Thyroid gland (tissue), 4 donors: ENCODE measurements at regions not wholly inside any gene's neighbourhood (a gene's known extent, or its start where the extent isn't known, plus 50 kb on each side); places are given as distances from the start of the nearest gene placed in this dataset.

Experiments
- DNase-seq, 2 donors: peaks; one replicate each; pipeline ENCODE4 v3.0.0-alpha.2; 2019
- H3K27ac ChIP-seq, 3 donors: fragments of 200-600 bp; sonication (generic); 1 replicate in 2 of 3; 2 replicates in 1 of 3; pipeline ENCODE4 v1.5.1; 2016 to 2019; ENCODE audit warnings: mild to moderate bottlenecking in 1 of 3, moderate library complexity in 1 of 3
- H3K27me3 ChIP-seq: fragments of 200-600 bp; sonication (generic); one replicate; pipeline ENCODE4 v1.5.1; 2019
- H3K36me3 ChIP-seq, 2 donors: fragments of 200-600 bp; sonication (generic); one replicate each; pipeline ENCODE4 v1.5.1; 2016 to 2019
- H3K4me1 ChIP-seq, 2 donors: fragments of 200-600 bp; sonication (generic); one replicate each; pipeline ENCODE4 v1.5.1; 2017 to 2019
- H3K4me3 ChIP-seq, 3 donors: fragments of 200-600 bp; sonication (generic); replicated peaks in 1 of 3; 1 replicate in 2 of 3; 2 replicates in 1 of 3; pipeline ENCODE4 v1.5.1; 2016; ENCODE audit warnings: mild to moderate bottlenecking in 1 of 3
- H3K9me3 ChIP-seq: fragments of 200-600 bp; sonication (generic); one replicate; pipeline ENCODE4 v1.5.1; 2017
- POLR2A ChIP-seq, 2 donors: fragments of 450-650 bp; IDR thresholded peaks; one replicate each; pipeline ENCODE4 v1.6.1; 2017; ENCODE audit warnings: antibody characterized with exemption in 2 of 2, mild to moderate bottlenecking in 2 of 2, moderate library complexity in 1 of 2
- WGBS, 2 donors: methylation state at CpG; one replicate each; pipeline ENCODE4 v1.1.5; 2017; 5-methylcytosine and 5-hydroxymethylcytosine counted together
- intact Hi-C: fragments of 100-400 bp; cut with DNase I; formaldehyde crosslinking; loops from one replicate; pipeline ENCODE4 v1.15.1; 2023
- TF ChIP-seq, protein P1 (sequence below), 6 experiments: fragments of 200-600 bp in 3 of 6; fragments of 450-650 bp in 3 of 6; sonication (generic) in 3 of 6; IDR thresholded peaks; one replicate each; pipeline ENCODE4 v1.5.1; 2016 to 2019; ENCODE audit warnings: antibody characterized with exemption in 6 of 6, mild to moderate bottlenecking in 2 of 6, inconsistent platforms in 1 of 6, moderate library complexity in 1 of 6

DNA sequence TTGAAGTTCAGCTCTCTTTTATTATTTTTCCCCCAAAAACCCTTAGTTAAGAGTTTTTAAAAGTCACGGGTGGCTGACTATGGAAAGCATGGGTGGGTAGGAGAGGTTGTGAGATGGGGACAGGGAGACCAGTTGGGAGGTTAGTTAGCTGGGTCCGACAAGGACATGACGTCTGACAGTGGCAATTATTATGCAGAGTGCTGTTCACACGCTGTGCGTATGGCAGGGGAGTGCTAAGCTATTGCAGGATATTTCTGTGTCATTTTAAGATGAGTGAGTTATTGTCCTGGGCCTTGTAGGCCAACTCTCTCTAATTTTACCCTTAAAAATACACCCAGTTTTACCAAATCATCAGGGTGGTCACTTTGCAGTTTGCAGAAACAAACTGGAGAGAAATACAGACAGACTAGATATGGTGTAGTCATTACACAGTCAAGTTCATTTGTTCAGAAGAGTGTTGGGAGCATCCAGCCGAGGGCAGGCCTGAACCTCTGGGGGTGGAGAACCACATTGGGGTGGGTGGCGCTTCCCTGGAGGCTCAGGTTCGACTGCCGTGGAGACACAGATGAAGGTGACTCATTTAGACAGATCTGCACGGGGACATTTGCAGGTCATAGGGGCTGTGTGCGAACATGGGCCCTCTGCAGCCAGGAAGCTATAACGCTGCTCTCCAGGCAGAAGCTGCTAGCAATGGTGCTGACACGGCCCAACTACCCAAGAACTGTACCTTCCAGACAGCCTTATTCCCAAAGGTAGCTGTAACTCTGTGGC is 307.6 kb downstream of the QKI start:
- no peak overlapping the region for H3K27ac ChIP-seq
- no peak for DNase-seq
- H3K36me3 ChIP-seq: no peaks in the 10 kb centered on the region
- no peak overlapping the region for H3K4me3 ChIP-seq
- 89 to 93% methylated on average over 13 of the region's 13 CpGs for WGBS, 2 donors
- no peak for TF ChIP-seq POLR2A (IDR thresholded peaks at IDR 0.05)
- TF ChIP-seq, protein P1, sequence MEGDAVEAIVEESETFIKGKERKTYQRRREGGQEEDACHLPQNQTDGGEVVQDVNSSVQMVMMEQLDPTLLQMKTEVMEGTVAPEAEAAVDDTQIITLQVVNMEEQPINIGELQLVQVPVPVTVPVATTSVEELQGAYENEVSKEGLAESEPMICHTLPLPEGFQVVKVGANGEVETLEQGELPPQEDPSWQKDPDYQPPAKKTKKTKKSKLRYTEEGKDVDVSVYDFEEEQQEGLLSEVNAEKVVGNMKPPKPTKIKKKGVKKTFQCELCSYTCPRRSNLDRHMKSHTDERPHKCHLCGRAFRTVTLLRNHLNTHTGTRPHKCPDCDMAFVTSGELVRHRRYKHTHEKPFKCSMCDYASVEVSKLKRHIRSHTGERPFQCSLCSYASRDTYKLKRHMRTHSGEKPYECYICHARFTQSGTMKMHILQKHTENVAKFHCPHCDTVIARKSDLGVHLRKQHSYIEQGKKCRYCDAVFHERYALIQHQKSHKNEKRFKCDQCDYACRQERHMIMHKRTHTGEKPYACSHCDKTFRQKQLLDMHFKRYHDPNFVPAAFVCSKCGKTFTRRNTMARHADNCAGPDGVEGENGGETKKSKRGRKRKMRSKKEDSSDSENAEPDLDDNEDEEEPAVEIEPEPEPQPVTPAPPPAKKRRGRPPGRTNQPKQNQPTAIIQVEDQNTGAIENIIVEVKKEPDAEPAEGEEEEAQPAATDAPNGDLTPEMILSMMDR (IDR thresholded peaks at IDR 0.05): no peak
- H3K4me1 ChIP-seq: peaks cover 7 to 20% of the 10 kb centered on the region in 2 donors
- intact Hi-C loops: no loop called here
- no peaks in the 10 kb centered on the region for H3K9me3 ChIP-seq
- no peaks in the 10 kb centered on the region for H3K27me3 ChIP-seq

DNA sequence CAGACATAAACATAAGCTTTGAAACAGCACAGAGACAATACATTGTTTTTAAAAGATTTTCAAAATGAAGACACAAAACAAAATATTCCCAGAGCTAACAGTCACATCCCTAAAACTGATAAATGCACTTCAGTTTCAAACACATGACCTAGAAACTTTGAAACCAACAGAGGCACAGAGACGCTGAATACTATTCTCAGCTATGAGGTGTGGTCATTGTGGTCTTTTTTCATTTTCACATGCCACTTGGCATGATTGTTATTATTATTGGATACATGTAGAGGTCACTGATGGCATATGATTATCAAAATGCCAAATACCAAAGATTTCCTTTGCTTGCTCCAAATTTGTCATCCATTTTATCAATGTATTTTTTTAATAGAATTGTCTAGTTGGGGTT is 306.9 kb downstream of the QKI start:
- Histone ChIP-seq H3K27me3 (no peaks in the 10 kb centered on the region), H3K27ac (no peak overlapping the region), H3K9me3 (no peaks in the 10 kb centered on the region), H3K4me1 (peaks cover 7 to 26% of the 10 kb centered on the region in 2 donors), H3K36me3 (no peaks in the 10 kb centered on the region), H3K4me3 (no peak overlapping the region)
- no peak for DNase-seq
- TF ChIP-seq, protein P1 (IDR thresholded peaks at IDR 0.05): no peak
- TF ChIP-seq POLR2A (IDR thresholded peaks at IDR 0.05): no peak
- 83 to 89% methylated on average over 1 of the region's 1 CpG for WGBS, 2 donors
- intact Hi-C loops: no loop called here

DNA sequence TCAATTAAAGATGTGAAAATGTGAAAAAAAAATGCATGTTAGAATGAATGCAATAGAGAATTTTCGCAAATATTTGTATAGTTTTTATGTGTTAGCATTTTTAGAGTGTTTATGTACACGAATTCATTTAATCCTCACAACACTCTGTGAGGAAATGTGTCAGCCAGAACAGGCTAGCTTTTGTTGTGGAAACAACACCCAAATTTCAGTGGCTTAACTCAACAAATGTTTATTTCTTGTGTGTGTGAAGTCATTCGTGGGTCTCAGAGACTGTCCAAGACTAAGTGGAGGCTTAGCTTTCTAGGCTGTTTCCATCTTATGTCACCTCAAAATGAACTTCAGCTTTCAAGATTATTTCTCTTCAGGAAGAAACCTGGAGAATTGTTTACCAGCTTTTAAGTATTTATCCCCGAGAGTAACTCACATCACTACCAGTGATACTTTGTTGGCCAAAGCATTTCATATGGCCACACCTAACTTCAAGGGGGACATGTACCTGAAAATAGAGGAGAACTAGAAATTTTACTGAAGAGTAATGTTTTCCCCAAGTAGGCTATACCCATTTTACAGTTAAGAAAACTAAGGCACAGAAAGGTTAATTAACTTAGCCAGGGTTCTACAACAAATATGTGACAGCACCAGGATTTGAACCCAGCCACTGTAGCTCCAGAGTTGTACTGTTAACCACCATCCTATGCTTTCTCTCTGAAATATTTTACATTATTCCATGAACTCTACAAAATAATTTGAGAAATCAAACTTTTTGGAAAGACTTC is 306.1 kb downstream of the QKI start:
- H3K27me3 ChIP-seq: no peaks in the 10 kb centered on the region
- TF ChIP-seq, protein P1 (IDR thresholded peaks at IDR 0.05): no peak
- no peak for TF ChIP-seq POLR2A (IDR thresholded peaks at IDR 0.05)
- intact Hi-C loops: no loop called here
- 82 to 84% methylated on average over 4 of the region's 4 CpGs for WGBS, 2 donors
- no peak overlapping the region for H3K27ac ChIP-seq
- peaks cover 9 to 27% of the 10 kb centered on the region in 2 donors for H3K4me1 ChIP-seq
- no peak for DNase-seq
- no peaks in the 10 kb centered on the region for H3K36me3 ChIP-seq
- no peak overlapping the region for H3K4me3 ChIP-seq
- no peaks in the 10 kb centered on the region for H3K9me3 ChIP-seq

DNA sequence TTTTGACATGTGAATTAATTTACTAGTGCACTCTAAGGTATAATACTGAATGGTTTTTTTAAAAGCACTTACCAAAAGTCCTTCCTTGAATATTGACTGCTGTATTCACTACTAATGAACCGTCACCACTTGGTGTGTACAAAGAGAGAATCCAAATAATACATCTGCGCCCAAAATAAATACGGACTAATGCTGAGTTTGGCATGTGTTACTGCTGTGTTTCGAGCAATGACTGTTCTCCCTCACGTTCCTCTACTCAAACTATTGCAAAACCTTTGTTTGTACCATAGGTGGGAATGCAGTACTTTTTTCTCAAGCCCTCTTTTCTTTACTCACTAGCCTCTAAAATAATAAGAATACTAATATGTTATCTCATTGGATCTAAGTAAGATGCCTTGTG is 305.5 kb downstream of the QKI start:
- Histone ChIP-seq H3K27ac (no peak overlapping the region), H3K4me3 (no peak overlapping the region), H3K36me3 (no peaks in the 10 kb centered on the region), H3K27me3 (no peaks in the 10 kb centered on the region), H3K4me1 (peaks cover 11 to 27% of the 10 kb centered on the region in 2 donors), H3K9me3 (no peaks in the 10 kb centered on the region)
- intact Hi-C loops: no loop called here
- DNase-seq: no peak
- 82 to 92% methylated on average over 5 of the region's 5 CpGs for WGBS, 2 donors
- TF ChIP-seq POLR2A (IDR thresholded peaks at IDR 0.05): no peak
- TF ChIP-seq, protein P1 (IDR thresholded peaks at IDR 0.05): no peak
